Caki2 (cell line): ENCODE measurements at regions not wholly inside any gene's neighbourhood (a gene's known extent, or its start where the extent isn't known, plus 50 kb on each side); places are given as distances from the start of the nearest gene placed in this dataset.

ENCODE experiments used
- DNase-seq: peaks from one replicate; pipeline ENCODE4 v3.0.0-alpha.2; 2015; ENCODE audit warnings: low read depth
- in situ Hi-C: cut with HindIII; loops from 2 replicates; pipeline ENCODE4 v1.10.0; 2016; ENCODE audit warnings: low sequenced_read_pairs, low pct_unique_long_range_greater_than_20kb, mixed read lengths

DNA sequence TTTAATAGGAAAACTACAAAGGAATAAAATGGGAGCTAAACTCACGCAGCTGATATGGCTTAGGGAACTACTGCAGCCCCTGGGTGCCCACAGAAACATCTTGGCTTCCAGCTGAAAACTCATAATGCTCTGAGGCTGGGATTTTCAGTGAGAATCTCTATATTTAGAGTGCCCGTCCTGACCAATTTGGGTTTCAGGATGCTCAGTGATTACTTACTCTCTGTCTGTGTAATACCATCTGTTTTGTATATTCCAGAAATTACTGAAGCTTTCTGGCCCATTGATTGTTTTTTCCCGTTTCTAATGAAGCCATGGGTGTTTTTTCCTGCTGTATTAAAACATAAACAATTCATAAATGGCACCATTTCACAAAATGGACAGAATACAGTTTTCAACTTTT lies 50.6 kb upstream of the ZNF385D start:
- in situ Hi-C loops, result no loop called here
- DNase-seq, result no peak

DNA sequence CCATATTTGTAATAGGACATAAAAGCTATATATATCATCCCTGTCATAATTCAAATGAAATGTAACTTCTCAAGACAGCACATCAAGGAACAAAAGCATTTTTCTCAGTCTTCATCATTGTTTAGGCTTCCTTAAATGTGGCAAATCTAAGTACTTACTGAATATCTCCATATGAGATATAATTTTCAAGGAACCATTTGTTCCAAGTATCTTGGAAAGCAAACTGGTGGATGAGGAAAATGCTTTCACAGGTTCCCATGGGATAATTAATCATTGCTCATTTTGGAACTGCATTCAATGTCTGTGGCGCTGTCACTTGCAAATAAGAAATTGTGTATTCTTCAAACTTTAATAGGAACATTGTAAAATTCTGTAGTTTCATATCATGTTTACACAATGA lies 52.6 kb upstream of the ZNF385D start:
- in situ Hi-C loops, result no loop called here

DNA sequence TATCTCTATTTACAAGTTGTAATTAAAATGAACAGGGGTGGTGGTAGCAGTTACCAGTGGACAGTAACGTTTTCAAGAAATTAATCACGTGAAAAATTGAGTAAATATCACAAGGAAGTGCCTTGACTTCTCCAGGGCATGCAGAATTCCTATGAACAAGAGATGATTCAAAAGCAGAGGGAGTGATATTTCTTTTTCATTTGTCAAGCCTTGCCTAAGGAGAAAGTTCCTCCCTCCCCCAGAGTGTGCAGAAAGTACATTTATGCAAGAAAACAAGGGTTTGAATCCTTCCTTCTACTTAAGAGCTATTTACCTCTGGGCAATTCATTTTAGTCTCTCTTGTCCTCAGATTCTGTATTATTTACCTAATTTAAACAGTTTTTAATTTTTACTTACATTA lies 53.3 kb upstream of the ZNF385D start:
- in situ Hi-C loops, result no loop called here
- DNase-seq, result no peak

More for the DNA sequence above, 52.6 kb upstream of the ZNF385D start:
- no peak for DNase-seq

DNA sequence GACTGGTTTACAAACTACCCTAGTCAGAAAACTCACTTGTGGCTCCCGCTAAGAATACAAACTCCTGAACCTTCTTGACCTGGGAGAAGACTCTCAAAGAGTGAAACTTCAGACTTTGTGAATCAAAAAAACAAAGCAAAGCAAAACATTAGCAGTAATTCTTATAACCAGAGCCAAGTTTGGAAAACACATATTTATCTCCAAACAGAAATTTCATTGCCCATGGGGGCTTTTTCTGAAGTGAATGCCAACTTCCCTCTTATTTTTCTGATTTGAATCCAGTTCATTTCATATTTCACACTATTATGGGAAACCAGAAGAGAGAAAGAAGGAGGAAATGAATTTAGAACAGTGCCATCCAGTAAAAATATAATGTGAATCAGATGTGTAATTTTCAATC lies 55.7 kb upstream of the ZNF385D start:
- in situ Hi-C loops, result no loop called here
- no peak for DNase-seq

DNA sequence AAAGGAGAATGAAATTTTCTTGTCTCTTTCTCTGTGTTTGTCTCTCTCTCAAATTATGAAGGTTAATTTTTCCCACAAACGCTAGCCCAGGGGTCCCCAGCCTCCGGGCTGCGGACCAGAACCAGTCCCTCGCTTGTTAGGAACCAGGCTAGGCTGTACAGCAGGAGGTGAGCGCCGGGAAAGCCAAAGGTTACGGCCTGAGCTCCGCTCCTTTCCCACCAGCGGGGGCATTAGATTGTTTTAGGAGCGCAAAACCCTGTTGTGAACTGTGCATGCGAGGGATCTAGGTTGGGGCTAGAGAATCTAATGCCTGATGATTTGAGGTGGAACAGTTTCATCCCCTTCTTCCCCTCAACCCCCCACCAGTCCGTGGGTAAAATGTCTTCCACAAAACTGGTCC lies 74.7 kb upstream of the ZNF385D start:
- DNase-seq, result no peak
- in situ Hi-C loops, result no loop called here

DNA sequence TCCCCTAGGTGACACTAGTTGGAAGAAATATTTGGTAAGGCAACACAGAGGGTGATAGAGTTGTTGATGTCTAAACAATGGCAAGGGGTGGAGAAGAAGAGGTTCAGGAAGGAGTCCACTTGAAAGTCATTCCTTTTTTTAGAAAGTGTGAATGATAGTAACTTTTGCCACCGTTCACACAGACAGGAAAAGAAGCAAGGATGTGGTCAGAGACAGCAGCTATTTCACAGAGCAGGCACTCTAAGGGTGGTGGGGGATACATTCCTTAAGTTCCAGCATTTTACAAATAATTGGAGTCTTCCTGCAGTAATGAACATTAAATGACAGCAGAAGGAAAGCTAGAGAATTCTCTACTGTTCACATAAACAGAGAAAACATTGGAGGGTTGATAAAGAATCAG lies 75.4 kb upstream of the ZNF385D start:
- in situ Hi-C loops, result no loop called here
- no peak for DNase-seq

DNA sequence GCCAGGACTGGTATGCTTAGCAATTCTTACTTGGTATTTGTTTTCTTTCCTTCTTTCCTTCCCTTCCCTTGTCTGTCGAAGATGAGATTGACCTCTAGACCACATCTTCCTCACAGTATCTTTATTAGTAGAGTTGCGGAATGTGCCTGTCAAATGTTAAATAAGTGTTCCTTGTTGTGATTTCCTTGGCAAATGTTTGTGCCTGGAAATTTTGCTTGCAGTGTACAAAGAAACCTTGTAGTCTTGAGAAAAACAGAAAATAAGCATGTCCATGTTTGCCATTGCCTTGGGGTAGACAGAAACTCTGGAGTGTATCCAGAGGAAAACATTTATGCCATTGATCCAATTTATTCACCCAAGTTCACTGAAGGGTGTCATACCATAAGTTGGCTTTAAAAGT lies 79.5 kb upstream of the ZNF385D start:
- in situ Hi-C loops, result no loop called here

DNA sequence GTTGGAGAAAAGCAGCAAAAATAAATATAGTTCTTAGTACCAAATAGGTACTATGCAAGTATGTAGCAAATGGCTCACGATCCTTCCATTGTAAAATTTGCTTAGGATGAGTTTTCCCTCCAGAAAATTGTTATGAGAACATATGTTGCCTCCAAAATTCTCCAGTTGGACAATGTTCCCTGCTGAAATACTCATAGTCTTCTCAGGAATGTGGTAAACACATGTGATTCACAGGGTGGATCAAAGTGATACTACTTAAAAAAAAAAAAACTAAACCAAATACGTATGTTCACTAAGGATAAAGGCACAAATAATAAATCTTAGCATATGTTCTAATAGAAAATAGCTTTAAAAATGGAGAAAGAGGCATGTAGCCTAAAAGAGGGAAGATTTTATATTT lies 84.3 kb upstream of the ZNF385D start:
- in situ Hi-C loops, result no loop called here
- no peak for DNase-seq

More for the DNA sequence above, 79.5 kb upstream of the ZNF385D start:
- no peak for DNase-seq

DNA sequence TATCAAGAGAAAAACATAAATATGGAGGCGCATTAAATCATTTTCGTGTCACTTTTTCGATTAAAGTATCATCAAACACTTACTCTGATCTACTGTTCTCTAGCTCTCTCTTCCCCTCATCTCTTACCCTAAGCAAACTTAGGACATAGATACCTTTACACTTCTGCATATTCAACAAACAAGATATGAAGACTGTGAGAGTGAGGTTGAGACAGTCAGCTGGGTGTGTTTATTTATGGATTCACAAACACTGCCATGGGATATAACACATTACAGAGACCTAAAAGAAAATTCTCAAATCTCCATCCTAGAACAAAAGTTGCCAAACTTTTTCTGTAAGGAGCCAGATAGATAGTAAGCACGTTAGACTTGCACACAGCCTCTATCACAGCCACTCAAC lies 85.2 kb upstream of the ZNF385D start:
- DNase-seq, result no peak
- in situ Hi-C loops, result no loop called here

DNA sequence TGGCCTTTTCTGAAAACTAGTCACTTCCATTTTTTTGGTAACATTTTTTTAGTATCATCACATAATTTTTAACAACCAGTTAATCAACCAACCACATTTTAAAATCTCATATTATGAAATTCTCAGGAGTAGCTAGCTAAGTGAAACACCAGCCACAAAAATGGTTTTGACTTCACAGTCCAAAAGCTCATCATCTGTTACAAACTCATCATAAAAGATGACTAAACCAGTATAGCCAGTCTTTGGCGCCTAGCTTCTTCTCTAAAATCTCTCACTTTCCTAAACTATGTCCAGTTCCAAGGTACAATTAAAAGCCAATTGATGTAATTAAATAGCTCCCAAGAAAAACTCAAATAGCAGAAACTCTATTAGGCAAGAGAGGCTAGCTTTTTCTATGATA lies 88.2 kb upstream of the ZNF385D start:
- in situ Hi-C loops, result no loop called here
- no peak for DNase-seq

DNA sequence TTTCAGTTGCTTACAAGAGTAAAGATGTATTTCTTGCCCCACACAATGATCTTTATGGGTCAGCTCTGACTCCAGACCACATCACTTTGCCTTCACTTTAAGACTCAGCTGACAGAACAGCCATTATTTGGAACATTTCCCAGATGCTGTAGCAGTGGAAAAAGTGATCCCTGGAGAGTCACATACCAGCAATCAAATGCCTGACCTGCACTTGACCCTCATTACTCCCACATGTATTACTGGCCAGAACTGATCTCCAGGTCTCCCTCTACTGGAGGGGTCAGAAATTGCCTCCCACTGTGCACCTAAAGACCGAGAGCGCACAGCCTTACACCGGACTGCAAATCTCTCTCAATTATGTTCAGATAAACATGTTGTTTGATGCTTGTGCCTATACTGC lies 88.6 kb upstream of the ZNF385D start:
- in situ Hi-C loops, result no loop called here
- DNase-seq, result peak; percentile 29

DNA sequence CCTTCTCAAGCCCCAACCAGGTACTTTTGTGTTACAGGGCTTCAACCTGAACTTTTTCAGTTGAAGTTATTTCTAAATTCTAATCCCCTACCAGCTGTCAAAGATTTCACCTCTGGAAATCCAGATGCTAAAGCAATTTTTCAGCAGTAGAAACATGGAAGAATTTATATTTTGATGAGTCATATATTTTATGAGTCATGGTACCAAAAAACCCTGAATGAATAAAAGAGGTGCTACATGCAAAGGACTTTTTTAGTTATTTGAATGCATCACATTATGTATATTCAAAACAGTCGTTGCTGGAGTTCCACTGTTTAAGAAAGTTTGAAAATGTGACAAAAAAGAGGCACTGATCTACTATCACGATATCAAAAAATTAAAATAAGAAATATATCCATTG lies 96.0 kb upstream of the ZNF385D start:
- no peak for DNase-seq
- in situ Hi-C loops, result no loop called here

DNA sequence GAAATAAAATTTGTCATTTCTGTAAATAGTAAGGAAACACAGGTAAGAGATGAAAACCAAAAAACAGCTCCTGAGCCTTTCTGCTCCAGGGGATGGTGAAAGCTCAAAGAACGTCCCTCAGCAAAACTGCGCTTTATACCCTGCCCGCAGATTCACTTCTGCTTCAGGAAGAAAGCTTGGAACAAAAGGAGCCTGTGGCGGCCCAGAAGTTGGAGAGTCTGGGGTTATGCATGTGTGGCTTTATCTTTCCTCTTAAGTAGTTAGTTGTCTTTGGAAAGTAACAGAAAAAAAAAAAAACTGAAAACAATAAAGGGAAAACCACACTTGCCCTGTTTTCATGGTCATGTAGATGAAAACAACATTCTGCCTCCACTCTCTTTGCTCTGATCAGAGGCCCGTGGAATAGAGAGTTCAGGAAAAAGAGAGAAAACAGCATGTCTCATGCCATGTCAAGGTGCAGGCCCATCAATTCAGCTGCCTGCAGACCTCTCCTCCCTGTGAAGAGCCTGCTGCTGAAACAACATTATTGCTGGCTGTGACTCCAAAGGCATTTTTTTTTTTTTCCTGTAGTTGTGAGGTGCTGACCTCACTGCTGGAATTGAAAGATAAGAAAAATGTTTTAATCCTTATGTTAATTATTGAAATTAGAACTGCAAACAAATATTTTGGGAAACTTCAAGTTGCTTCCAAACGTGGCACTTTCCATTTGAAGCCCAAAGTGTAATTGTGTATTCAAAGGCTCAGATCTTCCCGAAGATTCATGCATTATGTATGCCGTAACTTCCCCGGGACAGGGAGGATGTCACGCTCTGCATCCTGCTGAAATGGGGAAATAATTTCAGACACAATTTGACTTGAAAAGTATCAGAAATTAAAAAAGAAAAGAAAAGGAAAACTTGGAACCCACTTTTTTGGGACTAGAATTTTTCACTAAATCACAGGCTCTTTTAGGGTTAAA lies 108.4 kb upstream of the ZNF385D start:
- in situ Hi-C loops, result no loop called here
- no peak for DNase-seq

DNA sequence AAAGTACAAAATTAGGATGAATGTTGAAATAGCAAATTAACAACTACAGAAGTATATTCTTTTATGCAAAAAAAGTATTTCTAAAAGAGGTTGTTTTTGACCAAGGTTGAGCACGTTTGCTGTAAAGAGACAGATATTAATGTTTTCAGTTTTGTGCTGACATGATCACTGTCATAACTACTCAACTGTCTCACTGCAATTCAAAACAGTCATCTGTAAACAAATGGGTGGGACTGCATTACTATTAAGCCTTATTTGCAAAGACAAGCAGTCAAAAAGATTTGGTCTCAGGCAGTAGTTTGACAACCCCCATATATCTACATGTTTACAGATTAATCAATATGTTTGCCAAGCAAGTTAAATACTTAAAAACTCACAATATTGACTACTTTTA lies 109.1 kb upstream of the ZNF385D start:
- in situ Hi-C loops, result no loop called here
- no peak for DNase-seq

DNA sequence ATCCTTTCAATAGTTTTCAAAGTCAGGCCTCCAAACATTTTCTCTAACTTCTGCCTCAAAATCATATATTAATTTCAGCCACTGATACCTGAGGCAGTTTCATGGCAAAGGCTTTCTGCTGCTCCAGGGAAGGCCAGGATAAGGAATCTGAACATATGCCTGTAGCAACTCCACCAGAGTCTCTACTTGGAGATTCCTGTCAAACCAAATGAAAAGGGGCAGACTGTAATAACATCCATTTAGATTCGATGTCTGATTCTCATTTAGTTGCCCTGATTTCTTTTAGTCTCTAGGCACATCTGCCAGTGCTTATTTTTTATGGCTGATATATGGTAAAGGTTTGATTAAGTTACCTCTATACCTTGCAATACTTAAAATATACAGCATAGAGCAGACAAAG lies 109.6 kb upstream of the ZNF385D start:
- in situ Hi-C loops, result no loop called here
- no peak for DNase-seq

DNA sequence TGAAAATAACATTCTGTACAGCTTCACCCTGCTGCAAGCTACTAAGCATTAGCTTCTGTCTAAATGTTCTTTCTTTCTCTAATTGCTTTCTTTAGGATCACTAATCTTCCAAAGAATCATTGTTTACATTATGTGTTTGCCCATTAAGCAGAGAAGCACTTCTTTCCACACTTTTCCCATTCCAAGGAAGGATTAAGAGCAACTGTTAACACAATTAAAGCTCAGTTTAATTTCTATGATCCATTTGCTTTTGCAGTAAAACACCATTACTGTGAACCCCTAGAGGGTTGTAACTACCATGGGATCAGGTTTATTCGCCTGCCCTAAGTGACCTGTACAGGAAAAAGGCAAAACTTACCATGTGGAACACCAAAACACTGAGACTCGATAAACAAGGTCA lies 125.8 kb upstream of the ZNF385D start:
- in situ Hi-C loops, result no loop called here
- no peak for DNase-seq

DNA sequence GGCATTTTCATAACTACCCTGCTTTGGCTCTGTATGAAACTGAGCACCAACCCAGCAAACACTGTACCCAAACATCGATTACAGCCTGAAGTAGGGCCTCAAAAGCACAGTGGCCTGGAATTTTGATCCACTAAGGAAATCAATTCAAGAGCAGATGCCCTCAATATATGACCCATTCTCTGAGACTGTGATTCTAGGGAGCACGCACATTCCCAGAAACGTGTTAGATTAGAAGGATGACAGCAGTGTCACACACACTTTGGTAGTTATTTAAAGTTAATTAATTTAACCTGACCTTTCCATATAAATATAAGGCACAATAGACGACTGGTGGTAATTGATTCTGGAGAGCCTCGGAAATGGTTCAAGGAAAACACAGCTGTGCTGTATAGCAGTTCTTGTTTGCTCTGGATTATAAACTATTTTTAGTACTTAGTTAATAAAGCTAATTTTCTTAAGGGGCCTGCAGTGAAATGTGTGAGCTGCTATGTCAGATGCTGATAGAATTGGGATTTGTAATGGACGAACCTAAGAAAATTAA lies 126.3 kb upstream of the ZNF385D start:
- DNase-seq, result no peak
- in situ Hi-C loops, result no loop called here

DNA sequence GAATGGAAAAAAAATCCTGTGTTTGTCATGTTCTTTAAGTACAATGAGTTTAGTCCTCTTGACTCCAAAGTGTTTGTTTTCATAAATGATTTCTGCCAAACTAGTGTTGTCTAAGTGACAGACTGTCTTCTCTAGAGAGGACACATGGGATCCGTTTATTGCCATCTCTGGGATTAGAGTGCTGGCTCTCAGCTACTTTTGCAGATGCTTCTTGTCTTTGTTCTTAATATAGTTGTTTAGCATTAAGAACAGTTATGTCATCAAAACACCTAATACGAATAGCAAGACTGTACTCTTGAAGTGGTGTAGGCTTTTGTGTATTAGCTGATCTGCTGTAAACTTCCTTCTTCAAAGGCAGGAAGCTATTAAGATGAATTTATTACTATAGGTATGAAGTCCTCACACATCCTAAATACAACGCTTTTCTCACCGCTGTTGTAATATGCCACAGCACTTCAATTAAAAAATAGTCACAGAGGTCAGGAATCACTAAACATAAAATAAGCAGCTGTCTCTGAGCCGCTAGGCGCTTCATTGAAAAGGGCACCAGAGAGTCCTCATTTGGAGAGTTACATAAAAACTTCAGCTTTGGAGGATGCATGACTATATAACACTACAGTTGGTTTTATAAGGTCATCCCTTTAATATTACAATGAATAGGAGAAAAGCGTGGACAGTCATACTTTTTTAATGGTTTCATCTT lies 128.3 kb upstream of the ZNF385D start:
- in situ Hi-C loops, result no loop called here
- no peak for DNase-seq

DNA sequence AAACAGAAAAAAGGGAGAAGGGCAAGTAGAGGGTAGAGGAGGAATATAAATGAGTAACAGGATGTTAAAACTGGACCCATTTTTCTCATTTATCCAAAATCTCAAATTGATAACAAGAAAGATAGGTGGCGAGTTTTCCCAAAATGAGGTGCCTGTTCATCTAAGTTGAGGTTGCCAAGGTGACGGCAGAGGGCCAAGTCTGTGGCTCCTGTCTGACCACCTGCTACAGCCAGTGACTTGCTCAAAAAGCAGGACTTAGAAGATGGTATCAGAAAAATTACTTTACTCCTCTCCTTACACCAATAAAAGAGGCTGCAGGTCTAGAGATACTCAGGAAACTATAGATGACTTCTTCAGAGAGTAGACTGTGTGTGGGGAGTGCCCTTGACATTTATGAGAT lies 137.6 kb upstream of the ZNF385D start:
- DNase-seq, result no peak
- in situ Hi-C loops, result no loop called here
